ENCODE measurements at regions not wholly inside any gene's neighbourhood (a gene's known extent, or its start where the extent isn't known, plus 50 kb on each side); places are given as distances from the start of the nearest gene placed in this dataset.

GRCh38 chr3:164371681-164372080 lies 706.6 kb downstream of the SI start:
- Histone ChIP-seq H3K27me3 (ENCODE audit: control insufficient read depth in 3 of 3, insufficient read depth in 3 of 3, low read length in 2 of 3) (no peaks in the 10 kb centered on the region), H3K9ac (ENCODE audit: insufficient read depth in 1 of 2, low read length in 2 of 2) (no peak overlapping the region), H3K27ac (ENCODE audit: low read depth in 1 of 2, low read length in 1 of 2) (no peak overlapping the region), H3K36me3 (ENCODE audit: control insufficient read depth in 4 of 4, insufficient read depth in 4 of 4, low read length in 4 of 4) (no peaks in the 10 kb centered on the region), H3K4me3 (no peak overlapping the region), H3K9me3 (ENCODE audit: control insufficient read depth in 4 of 4, insufficient read depth in 3 of 4, low read length in 3 of 4) (no peaks in the 10 kb centered on the region), H3K4me1 (ENCODE audit: control insufficient read depth in 5 of 5, insufficient read depth in 5 of 5, low read length in 5 of 5) (no peaks in the 10 kb centered on the region)
- no peak for TF ChIP-seq CTCF (IDR thresholded peaks at IDR 0.05; ENCODE audit: control extremely low read depth, extremely low read depth)
- ATAC-seq (ENCODE audit: insufficient read depth, low FRiP score) = no peak
- no peak for DNase-seq
- WGBS, 2 donors = 60 to 84% methylated on average over 2 of the region's 2 CpGs

GRCh38 chr3:164370970-164371369 lies 707.3 kb downstream of the SI start:
- ATAC-seq (ENCODE audit: insufficient read depth, low FRiP score) = no peak
- H3K27ac ChIP-seq (ENCODE audit: low read depth in 1 of 2, low read length in 1 of 2) = no peak overlapping the region
- TF ChIP-seq CTCF (IDR thresholded peaks at IDR 0.05; ENCODE audit: control extremely low read depth, extremely low read depth) = no peak
- no peaks in the 10 kb centered on the region for H3K4me1 ChIP-seq (ENCODE audit: control insufficient read depth in 5 of 5, insufficient read depth in 5 of 5, low read length in 5 of 5)
- no peaks in the 10 kb centered on the region for H3K27me3 ChIP-seq (ENCODE audit: control insufficient read depth in 3 of 3, insufficient read depth in 3 of 3, low read length in 2 of 3)
- no peak overlapping the region for H3K4me3 ChIP-seq
- no peaks in the 10 kb centered on the region for H3K9me3 ChIP-seq (ENCODE audit: control insufficient read depth in 4 of 4, insufficient read depth in 3 of 4, low read length in 3 of 4)
- WGBS, 2 donors = 80% methylated on average over 5 of the region's 5 CpGs
- no peak for DNase-seq
- no peak overlapping the region for H3K9ac ChIP-seq (ENCODE audit: insufficient read depth in 1 of 2, low read length in 2 of 2)
- no peaks in the 10 kb centered on the region for H3K36me3 ChIP-seq (ENCODE audit: control insufficient read depth in 4 of 4, insufficient read depth in 4 of 4, low read length in 4 of 4)

- Histone ChIP-seq H3K27ac (ENCODE audit: low read depth in 1 of 2, low read length in 1 of 2) (no peak overlapping the region), H3K4me1 (ENCODE audit: control insufficient read depth in 5 of 5, insufficient read depth in 5 of 5, low read length in 5 of 5) (peaks cover 0 to 3% (median 0%) of the 10 kb centered on the region in 5 donors), H3K36me3 (ENCODE audit: control insufficient read depth in 4 of 4, insufficient read depth in 4 of 4, low read length in 4 of 4) (no peaks in the 10 kb centered on the region), H3K9ac (ENCODE audit: insufficient read depth in 1 of 2, low read length in 2 of 2) (no peak overlapping the region), H3K4me3 (no peak overlapping the region), H3K27me3 (ENCODE audit: control insufficient read depth in 3 of 3, insufficient read depth in 3 of 3, low read length in 2 of 3) (no peaks in the 10 kb centered on the region), H3K9me3 (ENCODE audit: control insufficient read depth in 4 of 4, insufficient read depth in 3 of 4, low read length in 3 of 4) (no peaks in the 10 kb centered on the region)
- DNase-seq = no peak
- whole genome bisulfite sequencing, 2 donors = 73 to 82% methylated on average over 1 of the region's 1 CpG
- ATAC-seq (ENCODE audit: insufficient read depth, low FRiP score) = no peak
- TF ChIP-seq CTCF (IDR thresholded peaks at IDR 0.05; ENCODE audit: control extremely low read depth, extremely low read depth) = no peak
Observed at GRCh38 chr3:164365242-164365641, 713.1 kb downstream of the SI start.

- ATAC-seq (ENCODE audit: insufficient read depth, low FRiP score) (no peak), DNase-seq (peak in 2 of 3 donors; percentile 5 to 24)
- no peak overlapping the region for H3K9ac ChIP-seq (ENCODE audit: insufficient read depth in 1 of 2, low read length in 2 of 2)
- no peaks in the 10 kb centered on the region for H3K9me3 ChIP-seq (ENCODE audit: control insufficient read depth in 4 of 4, insufficient read depth in 3 of 4, low read length in 3 of 4)
- no peak for TF ChIP-seq CTCF (IDR thresholded peaks at IDR 0.05; ENCODE audit: control extremely low read depth, extremely low read depth)
- no peak overlapping the region for H3K4me3 ChIP-seq
- no peaks in the 10 kb centered on the region for H3K27me3 ChIP-seq (ENCODE audit: control insufficient read depth in 3 of 3, insufficient read depth in 3 of 3, low read length in 2 of 3)
- H3K27ac ChIP-seq (ENCODE audit: low read depth in 1 of 2, low read length in 1 of 2) = no peak overlapping the region
- H3K36me3 ChIP-seq (ENCODE audit: control insufficient read depth in 4 of 4, insufficient read depth in 4 of 4, low read length in 4 of 4) = no peaks in the 10 kb centered on the region
- WGBS, 2 donors = 56 to 63% methylated on average over 6 of the region's 6 CpGs
- peaks cover 0 to 3% (median 0%) of the 10 kb centered on the region in 5 donors for H3K4me1 ChIP-seq (ENCODE audit: control insufficient read depth in 5 of 5, insufficient read depth in 5 of 5, low read length in 5 of 5)
Observed at GRCh38 chr3:164364111-164364510, 714.2 kb downstream of the SI start.

Data from lung (tissue), 11 donors.